ENCODE measurements at regions not wholly inside any gene's neighbourhood (a gene's known extent, or its start where the extent isn't known, plus 50 kb on each side); places are given as distances from the start of the nearest gene placed in this dataset.

GRCh38 chr4:179836179-179837075, 2394.2 kb upstream of the AGA start:
- Mint-ChIP-seq H3K27ac (ENCODE audit: low read depth) (no peak overlapping the region), H3K4me1 (no peaks in the 10 kb centered on the region), H3K27me3 (no peaks in the 10 kb centered on the region), H3K36me3 (ENCODE audit: insufficient read depth) (no peaks in the 10 kb centered on the region), H3K4me3 (no peak overlapping the region), H3K9me3 (peaks cover 31% of the 10 kb centered on the region)
- DNase-seq (ENCODE audit: low spot score in 2 of 2): no peak
- ATAC-seq (replicated peaks; ENCODE audit: extremely low read depth, poor library complexity, severe bottlenecking): no peak

- no peaks in the 10 kb centered on the region for H3K4me1 Mint-ChIP-seq
- no peak overlapping the region for H3K27ac Mint-ChIP-seq (ENCODE audit: low read depth)
- H3K9me3 Mint-ChIP-seq: peaks cover 12% of the 10 kb centered on the region
- H3K4me3 Mint-ChIP-seq: no peak overlapping the region
- ATAC-seq (replicated peaks; ENCODE audit: extremely low read depth, poor library complexity, severe bottlenecking) (no peak), DNase-seq (ENCODE audit: low spot score in 2 of 2) (no peak)
- H3K36me3 Mint-ChIP-seq (ENCODE audit: insufficient read depth): no peaks in the 10 kb centered on the region
- no peaks in the 10 kb centered on the region for H3K27me3 Mint-ChIP-seq
Observed at GRCh38 chr4:179843370-179843769, 2399.8 kb upstream of the TENM3 start.

- H3K27ac Mint-ChIP-seq (ENCODE audit: low read depth): no peak overlapping the region
Observed at GRCh38 chr4:179855469-179855868, 2387.7 kb upstream of the TENM3 start.

GRCh38 chr4:179858221-179858620, 2385.0 kb upstream of the TENM3 start:
- no peak for DNase-seq (ENCODE audit: low spot score in 2 of 2)
- no peaks in the 10 kb centered on the region for H3K4me1 Mint-ChIP-seq
- peaks cover 1% of the 10 kb centered on the region for H3K36me3 Mint-ChIP-seq (ENCODE audit: insufficient read depth)
- no peak overlapping the region for H3K4me3 Mint-ChIP-seq
- no peak overlapping the region for H3K27ac Mint-ChIP-seq (ENCODE audit: low read depth)
- ATAC-seq (replicated peaks; ENCODE audit: extremely low read depth, poor library complexity, severe bottlenecking): no peak
- H3K27me3 Mint-ChIP-seq: no peaks in the 10 kb centered on the region
- peaks cover 29% of the 10 kb centered on the region for H3K9me3 Mint-ChIP-seq

More at GRCh38 chr4:179855469-179855868, 2387.7 kb upstream of the TENM3 start:
- DNase-seq (ENCODE audit: low spot score in 2 of 2) (no peak), ATAC-seq (replicated peaks; ENCODE audit: extremely low read depth, poor library complexity, severe bottlenecking) (no peak)
- Mint-ChIP-seq H3K36me3 (ENCODE audit: insufficient read depth) (peaks cover 1% of the 10 kb centered on the region), H3K9me3 (peaks cover 35% of the 10 kb centered on the region), H3K4me3 (no peak overlapping the region), H3K27me3 (no peaks in the 10 kb centered on the region), H3K4me1 (no peaks in the 10 kb centered on the region)

- Mint-ChIP-seq H3K27me3 (no peaks in the 10 kb centered on the region), H3K36me3 (ENCODE audit: insufficient read depth) (no peaks in the 10 kb centered on the region), H3K4me3 (no peak overlapping the region), H3K4me1 (no peaks in the 10 kb centered on the region), H3K9me3 (peaks cover 9% of the 10 kb centered on the region), H3K27ac (ENCODE audit: low read depth) (no peak overlapping the region)
- DNase-seq (ENCODE audit: low spot score in 2 of 2) (no peak), ATAC-seq (replicated peaks; ENCODE audit: extremely low read depth, poor library complexity, severe bottlenecking) (no peak)
Observed at GRCh38 chr4:179867300-179867878, 2375.8 kb upstream of the TENM3 start.

GRCh38 chr4:179871726-179872125, 2371.5 kb upstream of the TENM3 start:
- H3K27me3 Mint-ChIP-seq: no peaks in the 10 kb centered on the region
- H3K27ac Mint-ChIP-seq (ENCODE audit: low read depth): no peak overlapping the region
- H3K4me1 Mint-ChIP-seq: no peaks in the 10 kb centered on the region
- no peak for DNase-seq (ENCODE audit: low spot score in 2 of 2)
- no peaks in the 10 kb centered on the region for H3K36me3 Mint-ChIP-seq (ENCODE audit: insufficient read depth)
- no peak overlapping the region for H3K4me3 Mint-ChIP-seq
- no peak for ATAC-seq (replicated peaks; ENCODE audit: extremely low read depth, poor library complexity, severe bottlenecking)
- H3K9me3 Mint-ChIP-seq: peaks cover 3% of the 10 kb centered on the region

GRCh38 chr4:179872755-179873154, 2370.4 kb upstream of the TENM3 start:
- H3K36me3 Mint-ChIP-seq (ENCODE audit: insufficient read depth): no peaks in the 10 kb centered on the region
- H3K4me3 Mint-ChIP-seq: no peak overlapping the region
- H3K9me3 Mint-ChIP-seq: no peaks in the 10 kb centered on the region
- H3K27me3 Mint-ChIP-seq: no peaks in the 10 kb centered on the region
- no peak for DNase-seq (ENCODE audit: low spot score in 2 of 2)
- H3K27ac Mint-ChIP-seq (ENCODE audit: low read depth): no peak overlapping the region
- no peak for ATAC-seq (replicated peaks; ENCODE audit: extremely low read depth, poor library complexity, severe bottlenecking)
- no peaks in the 10 kb centered on the region for H3K4me1 Mint-ChIP-seq

GRCh38 chr4:179880756-179881155, 2362.4 kb upstream of the TENM3 start:
- H3K27ac Mint-ChIP-seq (ENCODE audit: low read depth): no peak overlapping the region
- H3K4me3 Mint-ChIP-seq: no peak overlapping the region
- DNase-seq (ENCODE audit: low spot score in 2 of 2): no peak
- peaks cover 12% of the 10 kb centered on the region for H3K9me3 Mint-ChIP-seq
- no peaks in the 10 kb centered on the region for H3K27me3 Mint-ChIP-seq
- no peak for ATAC-seq (replicated peaks; ENCODE audit: extremely low read depth, poor library complexity, severe bottlenecking)
- H3K4me1 Mint-ChIP-seq: no peaks in the 10 kb centered on the region
- peaks cover 2% of the 10 kb centered on the region for H3K36me3 Mint-ChIP-seq (ENCODE audit: insufficient read depth)

- ATAC-seq (replicated peaks; ENCODE audit: extremely low read depth, poor library complexity, severe bottlenecking) (no peak), DNase-seq (ENCODE audit: low spot score in 2 of 2) (no peak)
- no peak overlapping the region for H3K4me3 Mint-ChIP-seq
- no peaks in the 10 kb centered on the region for H3K27me3 Mint-ChIP-seq
- H3K4me1 Mint-ChIP-seq: no peaks in the 10 kb centered on the region
- H3K27ac Mint-ChIP-seq (ENCODE audit: low read depth): no peak overlapping the region
- H3K9me3 Mint-ChIP-seq: peaks cover 30% of the 10 kb centered on the region
- peaks cover 2% of the 10 kb centered on the region for H3K36me3 Mint-ChIP-seq (ENCODE audit: insufficient read depth)
Observed at GRCh38 chr4:179894066-179894778, 2349.0 kb upstream of the TENM3 start.

- Mint-ChIP-seq H3K4me3 (no peak overlapping the region), H3K9me3 (peaks cover 13% of the 10 kb centered on the region), H3K27me3 (no peaks in the 10 kb centered on the region), H3K4me1 (no peaks in the 10 kb centered on the region), H3K36me3 (ENCODE audit: insufficient read depth) (no peaks in the 10 kb centered on the region), H3K27ac (ENCODE audit: low read depth) (no peak overlapping the region)
- ATAC-seq (replicated peaks; ENCODE audit: extremely low read depth, poor library complexity, severe bottlenecking) (no peak), DNase-seq (ENCODE audit: low spot score in 2 of 2) (no peak)
Observed at GRCh38 chr4:179919587-179919986, 2323.6 kb upstream of the TENM3 start.

- ATAC-seq (replicated peaks; ENCODE audit: extremely low read depth, poor library complexity, severe bottlenecking): no peak
- Mint-ChIP-seq H3K4me3 (no peak overlapping the region), H3K27me3 (no peaks in the 10 kb centered on the region), H3K4me1 (no peaks in the 10 kb centered on the region), H3K9me3 (peaks cover 17% of the 10 kb centered on the region), H3K36me3 (ENCODE audit: insufficient read depth) (no peaks in the 10 kb centered on the region), H3K27ac (ENCODE audit: low read depth) (no peak overlapping the region)
- DNase-seq (ENCODE audit: low spot score in 2 of 2): no peak
Observed at GRCh38 chr4:179927473-179927872, 2315.7 kb upstream of the TENM3 start.

GRCh38 chr4:179941911-179942310, 2301.3 kb upstream of the TENM3 start:
- Mint-ChIP-seq H3K27ac (ENCODE audit: low read depth) (no peak overlapping the region), H3K4me1 (no peaks in the 10 kb centered on the region), H3K9me3 (peaks cover 35% of the 10 kb centered on the region), H3K36me3 (ENCODE audit: insufficient read depth) (peaks cover 1% of the 10 kb centered on the region), H3K27me3 (no peaks in the 10 kb centered on the region), H3K4me3 (no peak overlapping the region)
- ATAC-seq (replicated peaks; ENCODE audit: extremely low read depth, poor library complexity, severe bottlenecking) (no peak), DNase-seq (ENCODE audit: low spot score in 2 of 2) (no peak)

GRCh38 chr4:179976777-179977176, 2266.4 kb upstream of the TENM3 start:
- peaks cover 9% of the 10 kb centered on the region for H3K9me3 Mint-ChIP-seq
- no peaks in the 10 kb centered on the region for H3K36me3 Mint-ChIP-seq (ENCODE audit: insufficient read depth)
- H3K4me1 Mint-ChIP-seq: no peaks in the 10 kb centered on the region
- no peak for ATAC-seq (replicated peaks; ENCODE audit: extremely low read depth, poor library complexity, severe bottlenecking)
- H3K4me3 Mint-ChIP-seq: no peak overlapping the region
- H3K27ac Mint-ChIP-seq (ENCODE audit: low read depth): no peak overlapping the region
- DNase-seq (ENCODE audit: low spot score in 2 of 2): no peak
- H3K27me3 Mint-ChIP-seq: no peaks in the 10 kb centered on the region

Data from central memory CD8-positive, alpha-beta T cell (primary cell).